ENCODE measurements at regions not wholly inside any gene's neighbourhood (a gene's known extent, or its start where the extent isn't known, plus 50 kb on each side); places are given as distances from the start of the nearest gene placed in this dataset.

- TF ChIP-seq POLR2A (IDR thresholded peaks at IDR 0.05; ENCODE audit: low read length) = no peak
- TF ChIP-seq GATA1 (IDR thresholded peaks at IDR 0.05; ENCODE audit: low read depth, low read length) = no peak
These were observed 722.4 kb upstream of the TENM3 start for GRCh38 chr4:181520790-181521189.

All from erythroblast (primary cell).